HEK293T (cell line): ENCODE measurements at regions not wholly inside any gene's neighbourhood (a gene's known extent, or its start where the extent isn't known, plus 50 kb on each side); places are given as distances from the start of the nearest gene placed in this dataset.
"Not testable (repeated sequence)": the region's sequence is repeated elsewhere in the genome, so short reads cannot be mapped to it uniquely, and the experiment has no call there.

Experiments used
- CTCF ChIA-PET: fragments of 350-600 bp; formaldehyde crosslinking; extraction: SDS; loops from one replicate; lab custom pipeline; 2021; ENCODE audit warnings: antibody characterized with exemption, inconsistent platforms; lab: Yijun Ruan, JAX
- POLR2A ChIA-PET: fragments of 350-600 bp; formaldehyde crosslinking; extraction: SDS; loops from one replicate; lab custom pipeline; 2020; ENCODE audit warnings: antibody characterized with exemption, inconsistent platforms; lab: Yijun Ruan, JAX
- DNase-seq: peaks from one replicate; pipeline ENCODE4 v3.0.0; 2012; ENCODE audit warnings: mixed read lengths; ENCODE audit errors: extremely low spot score
- ARNT ChIP-seq: fragments of 450-650 bp; IDR thresholded peaks from 2 replicates; pipeline ENCODE4 v1.6.1; 2017; ENCODE audit warnings: mild to moderate bottlenecking
- BHLHE40 ChIP-seq: fragments of 450-650 bp; IDR thresholded peaks from 2 replicates; pipeline ENCODE4 v1.6.1; 2016; ENCODE audit warnings: mild to moderate bottlenecking, moderate library complexity, borderline replicate concordance
- CTBP1 ChIP-seq: fragments of 450-650 bp; IDR thresholded peaks from 2 replicates; pipeline ENCODE4 v1.6.1; 2016; ENCODE audit warnings: borderline replicate concordance
- ELF4 ChIP-seq: fragments of 450-650 bp; IDR thresholded peaks from 2 replicates; pipeline ENCODE4 v1.6.1; 2017; ENCODE audit warnings: antibody characterized with exemption
- FOXA1 ChIP-seq: fragments of 450-650 bp; IDR thresholded peaks from 2 replicates; pipeline ENCODE4 v1.6.1; 2016; ENCODE audit warnings: mild to moderate bottlenecking
- FOXK2 ChIP-seq: fragments of 450-650 bp; IDR thresholded peaks from 2 replicates; pipeline ENCODE4 v1.6.1; 2016; ENCODE audit warnings: mild to moderate bottlenecking
- FOXM1 ChIP-seq: fragments of 450-650 bp; IDR thresholded peaks from 2 replicates; pipeline ENCODE4 v1.6.1; 2017; ENCODE audit warnings: mild to moderate bottlenecking, borderline replicate concordance
- HDGF ChIP-seq: fragments of 450-650 bp; IDR thresholded peaks from 2 replicates; pipeline ENCODE4 v1.6.1; 2017; ENCODE audit warnings: antibody characterized with exemption, borderline replicate concordance
- L3MBTL2 ChIP-seq: fragments of 450-650 bp; conservative IDR thresholded peaks from 2 replicates; pipeline ENCODE4 v1.6.1; 2016; ENCODE audit warnings: mild to moderate bottlenecking
- LEF1 ChIP-seq: fragments of 450-650 bp; IDR thresholded peaks from 2 replicates; pipeline ENCODE4 v1.6.1; 2017; ENCODE audit warnings: mild to moderate bottlenecking, borderline replicate concordance
- NFRKB ChIP-seq: fragments of 450-650 bp; IDR thresholded peaks from 2 replicates; pipeline ENCODE4 v1.6.1; 2016; ENCODE audit warnings: mild to moderate bottlenecking, moderate library complexity
- PKNOX1 ChIP-seq: fragments of 450-650 bp; IDR thresholded peaks from 2 replicates; pipeline ENCODE4 v1.6.1; 2016
- SP1 ChIP-seq: fragments of 450-650 bp; IDR thresholded peaks from 2 replicates; pipeline ENCODE4 v1.6.1; 2017
- SUZ12 ChIP-seq: fragments of 450-650 bp; IDR thresholded peaks from 2 replicates; pipeline ENCODE4 v1.6.1; 2016; ENCODE audit warnings: mild to moderate bottlenecking
- TARDBP ChIP-seq: fragments of 450-650 bp; IDR thresholded peaks from 2 replicates; pipeline ENCODE4 v1.6.1; 2016
- ZNF384 ChIP-seq: fragments of 450-650 bp; IDR thresholded peaks from 2 replicates; pipeline ENCODE4 v1.6.1; 2016

GRCh38 chr10:5576780-5577624, 52.2 kb downstream of the CALML3 start:
- TF ChIP-seq SUZ12 (no peak), SP1 (no peak), L3MBTL2 (no peak), FOXA1 (no peak), ARNT (no peak)
- ChIA-PET CTCF (no interaction called here), POLR2A (no interaction called here)
- no peak for DNase-seq

DNA sequence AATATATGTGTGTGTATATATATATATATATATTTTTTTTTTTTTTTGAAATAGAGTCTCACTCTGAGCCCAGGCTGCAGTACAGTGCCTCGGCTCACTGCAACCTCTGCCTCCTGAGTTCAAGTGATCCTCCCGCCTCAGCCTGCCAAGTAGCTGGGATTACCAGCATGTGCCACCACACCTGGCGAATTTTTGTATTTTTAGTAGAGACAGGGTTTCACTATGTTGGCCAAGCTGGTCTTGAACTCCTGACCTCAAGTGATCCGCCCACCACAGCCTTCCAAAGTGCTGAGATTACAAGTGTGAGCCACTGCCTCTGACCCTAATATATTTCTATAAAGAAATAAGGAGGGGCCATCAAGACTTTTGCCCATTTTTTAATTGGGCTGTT, 55.3 kb downstream of the CALML3 start:
- CTCF ChIA-PET, POLR2A ChIA-PET, DNase-seq: not testable (repeated sequence)

- POLR2A ChIA-PET: interaction anchor here (1.1 to 1.6 kb wide), 2 partner anchors 10 to 11 kb away, joined by 3 to 4 read pairs; no protein-coding TSS in a partner anchor
- no peak for DNase-seq
- TF ChIP-seq HDGF (no peak), L3MBTL2 (no peak), BHLHE40 (no peak), ZNF384 (no peak)
- CTCF ChIA-PET: interaction anchor here (0.6 kb wide), 1 partner anchor 767 kb away, joined by 3 read pairs; no protein-coding TSS in a partner anchor
Observed at GRCh38 chr10:5581670-5582566, 57.2 kb downstream of the CALML3 start.

DNA sequence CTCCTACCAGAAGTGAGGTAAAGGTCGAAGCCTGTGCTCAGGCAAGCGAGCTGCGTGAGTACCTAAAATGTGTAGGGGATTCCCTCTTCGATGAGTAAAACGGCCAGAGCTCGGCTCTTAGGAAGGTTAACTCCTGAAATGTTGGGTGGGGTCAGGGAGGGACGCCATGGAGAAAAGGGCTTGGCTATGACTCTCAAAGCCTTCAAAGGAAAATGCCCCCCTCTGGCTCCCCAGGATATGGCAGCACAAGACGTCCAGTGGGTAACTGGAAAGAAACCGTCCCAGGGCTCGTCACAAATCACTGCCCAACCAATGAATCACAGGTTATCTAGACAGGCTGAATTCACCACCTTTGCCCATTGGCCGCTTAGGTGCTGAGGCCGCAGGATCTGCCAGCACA, 58.0 kb downstream of the CALML3 start:
- TF ChIP-seq NFRKB (no peak), SUZ12 (no peak), FOXM1 (no peak), TARDBP (no peak), ZNF384 (no peak), BHLHE40 (no peak), HDGF (no peak), ELF4 (no peak), SP1 (no peak), LEF1 (no peak), CTBP1 (no peak), PKNOX1 (no peak)
- POLR2A ChIA-PET: interaction anchor here (1.6 kb wide), 1 partner anchor 10 kb away, joined by 4 read pairs; no protein-coding TSS in a partner anchor
- CTCF ChIA-PET: no interaction called here
- DNase-seq: no peak

GRCh38 chr10:5583525-5584175, 58.9 kb downstream of the CALML3 start:
- TF ChIP-seq ARNT (no peak), NFRKB (no peak), TARDBP (no peak), FOXA1 (no peak), ELF4 (no peak), SP1 (no peak), ZNF384 (no peak), PKNOX1 (no peak), HDGF (no peak), FOXM1 (no peak), FOXK2 (no peak), SUZ12 (no peak)
- CTCF ChIA-PET: no interaction called here
- POLR2A ChIA-PET: interaction anchor here (1.6 kb wide), 1 partner anchor 9 kb away, joined by 4 read pairs; no protein-coding TSS in a partner anchor
- DNase-seq: no peak

- DNase-seq: no peak
- POLR2A ChIA-PET: no interaction called here
- TF ChIP-seq CTBP1 (no peak), ZNF384 (no peak), FOXA1 (no peak), HDGF (no peak), PKNOX1 (no peak), SUZ12 (no peak), FOXK2 (no peak), NFRKB (no peak), LEF1 (no peak), SP1 (no peak), TARDBP (no peak), ARNT (no peak), FOXM1 (no peak), BHLHE40 (no peak), L3MBTL2 (no peak), ELF4 (no peak)
- CTCF ChIA-PET: interaction anchor here (0.6 to 1.0 kb wide), 2 partner anchors 38 to 150 kb away, joined by 3 to 4 read pairs; no protein-coding TSS in a partner anchor
Observed at GRCh38 chr10:5584895-5585516, 60.2 kb downstream of the CALML3 start.
